Activated CD4-positive, alpha-beta T cell treated with anti-CD3 and anti-CD28 coated beads for 36 hours (primary cell): ENCODE measurements at regions not wholly inside any gene's neighbourhood (a gene's known extent, or its start where the extent isn't known, plus 50 kb on each side); places are given as distances from the start of the nearest gene placed in this dataset.

Experiments used
- ATAC-seq: fragments of 200-7000 bp; cut with Tn5 transposase; one replicate; pipeline ENCODE4 v1.10.0; 2021; ENCODE audit warnings: mild to moderate bottlenecking, moderate library complexity
- CTCF ChIA-PET: fragments of 350-600 bp; sonication (Branson Sonifier 250); formaldehyde crosslinking; loops from one replicate; lab custom pipeline; 2021; ENCODE audit warnings: antibody characterized with exemption; lab: Charles Lee
- POLR2A ChIA-PET: fragments of 350-600 bp; sonication (Branson Sonifier 250); formaldehyde crosslinking; loops from one replicate; lab custom pipeline; 2021; ENCODE audit warnings: antibody characterized with exemption, inconsistent platforms; lab: Charles Lee
- DNase-seq: peaks from one replicate; pipeline ENCODE4 v3.0.0-alpha.2; 2020
- H3K27ac Mint-ChIP-seq: one replicate; pipeline ENCODE4 v1.8.0; 2021; ENCODE audit warnings: mixed read lengths
- H3K27me3 Mint-ChIP-seq: one replicate; pipeline ENCODE4 v1.8.0; 2021; ENCODE audit warnings: mixed read lengths
- H3K36me3 Mint-ChIP-seq: one replicate; pipeline ENCODE4 v1.8.0; 2021; ENCODE audit warnings: low read depth, mixed read lengths
- H3K4me1 Mint-ChIP-seq: one replicate; pipeline ENCODE4 v1.8.0; 2021; ENCODE audit warnings: mixed read lengths
- H3K4me3 Mint-ChIP-seq: one replicate; pipeline ENCODE4 v1.8.0; 2021; ENCODE audit warnings: mild to moderate bottlenecking, moderate library complexity, mixed read lengths
- H3K9me3 Mint-ChIP-seq: one replicate; pipeline ENCODE4 v1.8.0; 2021; ENCODE audit warnings: low read depth, mixed read lengths
- intact Hi-C, 2 experiments: fragments of 100-400 bp; cut with DNase I in 1 of 2; cut with micrococcal nuclease in 1 of 2; formaldehyde crosslinking; loops; one replicate each; pipeline versions ENCODE4 v1.14.2 to v1.15.1; 2022 to 2024; cut with DNase I, micrococcal nuclease

GRCh38 chr14:65281991-65282895 is 130.3 kb upstream of the FUT8 start:
- peak overlapping the region; percentile 75 for H3K27ac Mint-ChIP-seq
- intact Hi-C loops = loop anchor here in 1 of 2 experiments (10.0 kb wide), 1 partner anchor 193 kb away; no protein-coding TSS in a partner anchor
- ChIA-PET POLR2A (no interaction called here), CTCF (interaction anchor here (1.1 kb wide), 1 partner anchor 129 kb away, joined by 3 read pairs; no protein-coding TSS in a partner anchor)
- H3K4me1 Mint-ChIP-seq = peaks cover 35% of the 10 kb centered on the region
- ATAC-seq = peak; percentile 10
- no peaks in the 10 kb centered on the region for H3K9me3 Mint-ChIP-seq
- H3K36me3 Mint-ChIP-seq = no peaks in the 10 kb centered on the region
- peak overlapping the region; percentile 29 for H3K4me3 Mint-ChIP-seq
- no peaks in the 10 kb centered on the region for H3K27me3 Mint-ChIP-seq
- DNase-seq = no peak

DNA sequence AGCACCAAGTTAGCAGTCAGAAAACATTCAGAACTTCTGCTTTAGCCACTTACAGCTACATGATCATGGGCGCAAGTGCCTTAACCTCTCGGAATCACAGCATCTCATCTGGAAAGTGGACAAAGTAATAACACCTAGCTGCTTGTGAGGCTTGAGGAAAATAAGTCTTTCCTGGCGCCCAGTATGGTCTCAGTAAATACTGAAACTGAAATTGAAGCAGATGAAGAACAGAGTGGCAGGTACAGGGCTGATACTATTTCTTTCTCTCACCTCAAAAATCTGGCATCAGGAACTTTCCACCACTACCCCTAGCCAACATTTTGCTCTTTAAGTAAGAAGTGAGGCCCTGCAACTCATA is 129.7 kb upstream of the FUT8 start:
- Mint-ChIP-seq H3K27ac (peak overlapping the region; percentile 75), H3K4me1 (peaks cover 41% of the 10 kb centered on the region), H3K9me3 (no peaks in the 10 kb centered on the region), H3K27me3 (no peaks in the 10 kb centered on the region), H3K36me3 (no peaks in the 10 kb centered on the region), H3K4me3 (peak overlapping the region; percentile 29)
- ChIA-PET POLR2A (no interaction called here), CTCF (interaction anchor here (0.8 to 1.1 kb wide), 2 partner anchors 51 to 129 kb away, joined by 3 to 4 read pairs; no protein-coding TSS in a partner anchor)
- ATAC-seq (no peak), DNase-seq (no peak)
- intact Hi-C loops = loop anchor here in 1 of 2 experiments (10.0 kb wide), 1 partner anchor 192 kb away; no protein-coding TSS in a partner anchor

DNA sequence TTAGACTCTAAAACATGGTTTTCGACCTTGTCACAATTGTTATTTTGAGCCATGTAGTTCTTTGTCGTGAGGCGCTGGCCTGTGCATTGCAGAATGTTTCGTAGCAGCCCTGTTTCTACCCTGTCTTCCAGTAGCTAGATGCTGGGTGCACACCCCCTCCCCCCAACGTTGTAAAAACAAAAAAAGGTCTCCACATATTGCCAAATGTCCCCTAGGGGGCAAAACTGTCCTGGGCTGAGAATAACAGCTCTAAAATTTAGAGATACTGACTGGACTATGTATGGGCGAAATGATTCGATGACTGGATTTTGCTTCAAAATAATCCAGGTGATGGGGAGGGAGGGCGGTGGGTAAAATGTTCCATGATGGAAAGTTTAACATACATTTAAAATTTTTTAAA is 126.1 kb upstream of the FUT8 start:
- CTCF ChIA-PET = interaction anchor here (0.6 to 3.2 kb wide), 14 partner anchors 10 to 578 kb away, joined by 3 to 20 read pairs (median 3); partner anchors contain the start of gene FUT8
- DNase-seq = peak; percentile 63
- intact Hi-C loops = loop anchor here (2.0 to 10.0 kb wide), 8 partner anchors 71 to 560 kb away; partner anchors contain the start of gene FNTB (in 1 of the 2)
- Mint-ChIP-seq H3K36me3 (peaks cover 13% of the 10 kb centered on the region), H3K27ac (peak overlapping the region; percentile 44), H3K4me3 (no peak overlapping the region), H3K9me3 (peaks cover 4% of the 10 kb centered on the region), H3K4me1 (peaks cover 71% of the 10 kb centered on the region), H3K27me3 (no peaks in the 10 kb centered on the region)
- ATAC-seq = peak; percentile 22
- POLR2A ChIA-PET = interaction anchor here (1.7 kb wide), 1 partner anchor 125 kb away, joined by 5 read pairs; no protein-coding TSS in a partner anchor

- DNase-seq = peak; percentile 78
- Mint-ChIP-seq H3K4me3 (peak overlapping the region; percentile 65), H3K27me3 (no peaks in the 10 kb centered on the region), H3K27ac (peak overlapping the region; percentile 98), H3K36me3 (peaks cover 14% of the 10 kb centered on the region), H3K4me1 (peaks cover 70% of the 10 kb centered on the region), H3K9me3 (peaks cover 4% of the 10 kb centered on the region)
- intact Hi-C loops = loop anchor here (1.0 to 10.0 kb wide), 13 partner anchors 15 to 559 kb away; partner anchors contain the start of gene FNTB (in 1 of the 2)
- ATAC-seq = peak; percentile 66
- ChIA-PET CTCF (interaction anchor here (0.5 to 3.2 kb wide), 13 partner anchors 9 to 503 kb away, joined by 3 to 20 read pairs (median 3); partner anchors contain the start of gene FUT8), POLR2A (interaction anchor here (0.7 to 1.7 kb wide), 2 partner anchors 117 to 124 kb away, joined by 5 to 6 read pairs; no protein-coding TSS in a partner anchor)
Observed at GRCh38 chr14:65287264-65288131, 125.0 kb upstream of the FUT8 start.

DNA sequence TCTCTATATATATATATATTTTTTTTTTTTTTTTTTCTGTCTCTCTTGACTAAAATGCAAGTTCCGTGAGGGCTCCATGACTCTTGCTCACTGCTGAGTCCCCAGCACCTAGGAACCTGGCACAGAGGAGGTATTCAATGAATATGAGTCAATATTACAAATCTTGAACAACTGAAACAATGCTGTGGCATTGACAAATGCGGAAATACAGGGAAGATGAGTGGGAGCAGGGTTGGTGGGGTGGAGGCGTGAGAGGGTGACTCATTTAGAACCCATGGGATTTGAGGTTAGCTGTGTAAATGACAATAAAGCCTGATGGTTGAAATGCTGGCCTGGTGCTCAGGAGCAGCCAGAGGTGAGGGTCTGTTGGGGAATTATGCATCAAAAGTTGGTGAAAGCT is 121.7 kb upstream of the FUT8 start:
- CTCF ChIA-PET = interaction anchor here (1.7 kb wide), 1 partner anchor 10 kb away, joined by 10 read pairs; no protein-coding TSS in a partner anchor
- intact Hi-C loops = no loop called here

GRCh38 chr14:65291531-65291930 is 121.0 kb upstream of the FUT8 start:
- H3K4me1 Mint-ChIP-seq = peaks cover 58% of the 10 kb centered on the region
- H3K27me3 Mint-ChIP-seq = no peaks in the 10 kb centered on the region
- peaks cover 4% of the 10 kb centered on the region for H3K9me3 Mint-ChIP-seq
- ChIA-PET CTCF (interaction anchor here (0.6 to 1.7 kb wide), 2 partner anchors 10 to 273 kb away, joined by 3 to 10 read pairs; no protein-coding TSS in a partner anchor), POLR2A (interaction anchor here (0.7 kb wide), 1 partner anchor 11 kb away, joined by 3 read pairs; no protein-coding TSS in a partner anchor)
- H3K36me3 Mint-ChIP-seq = peaks cover 14% of the 10 kb centered on the region
- DNase-seq (no peak), ATAC-seq (no peak)
- peak overlapping the region; percentile 22 for H3K27ac Mint-ChIP-seq
- no peak overlapping the region for H3K4me3 Mint-ChIP-seq
- intact Hi-C loops = no loop called here

More for the DNA sequence above, 121.7 kb upstream of the FUT8 start:
- ATAC-seq (peak; percentile 45), DNase-seq (peak; percentile 67)
- peak overlapping the region; percentile 3 for H3K27ac Mint-ChIP-seq
- peaks cover 4% of the 10 kb centered on the region for H3K9me3 Mint-ChIP-seq
- H3K4me1 Mint-ChIP-seq = peaks cover 58% of the 10 kb centered on the region
- no peaks in the 10 kb centered on the region for H3K27me3 Mint-ChIP-seq
- H3K4me3 Mint-ChIP-seq = peak overlapping the region; percentile 2
- H3K36me3 Mint-ChIP-seq = peaks cover 14% of the 10 kb centered on the region
- POLR2A ChIA-PET = no interaction called here

- Mint-ChIP-seq H3K4me3 (no peak overlapping the region), H3K9me3 (peaks cover 4% of the 10 kb centered on the region), H3K4me1 (peaks cover 44% of the 10 kb centered on the region), H3K27ac (no peak overlapping the region), H3K27me3 (no peaks in the 10 kb centered on the region), H3K36me3 (peaks cover 7% of the 10 kb centered on the region)
- no peak for ATAC-seq
- ChIA-PET POLR2A (interaction anchor here (0.6 kb wide), 1 partner anchor 1930 kb away, joined by 4 read pairs; no protein-coding TSS in a partner anchor), CTCF (no interaction called here)
- no peak for DNase-seq
- intact Hi-C loops = no loop called here
Observed at GRCh38 chr14:65294816-65295215, 117.7 kb upstream of the FUT8 start.

DNA sequence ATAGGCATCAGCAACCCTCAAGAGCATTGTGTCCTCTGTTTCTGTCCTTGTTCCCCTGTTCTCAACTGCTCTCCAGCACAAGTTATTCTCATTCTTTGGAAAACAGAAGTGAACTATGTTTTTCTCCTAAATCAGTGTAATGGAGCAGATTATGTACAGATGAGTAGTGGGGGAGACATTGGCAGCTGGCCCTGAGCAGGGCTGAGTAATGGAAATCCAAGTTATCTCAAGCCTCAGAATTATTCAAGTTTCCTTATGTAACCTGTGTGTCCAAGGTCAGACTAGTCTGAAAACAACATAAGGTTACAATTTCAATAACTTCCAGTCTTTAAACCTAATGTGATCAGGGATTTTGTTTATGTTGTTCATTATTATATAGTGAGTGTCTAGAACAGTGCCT is 116.1 kb upstream of the FUT8 start:
- peaks cover 2% of the 10 kb centered on the region for H3K36me3 Mint-ChIP-seq
- no peaks in the 10 kb centered on the region for H3K27me3 Mint-ChIP-seq
- POLR2A ChIA-PET = no interaction called here
- CTCF ChIA-PET = interaction anchor here (1.2 kb wide), 1 partner anchor 9 kb away, joined by 3 read pairs; no protein-coding TSS in a partner anchor
- H3K9me3 Mint-ChIP-seq = no peaks in the 10 kb centered on the region
- H3K4me3 Mint-ChIP-seq = no peak overlapping the region
- H3K4me1 Mint-ChIP-seq = peaks cover 43% of the 10 kb centered on the region
- no peak overlapping the region for H3K27ac Mint-ChIP-seq
- ATAC-seq (no peak), DNase-seq (no peak)
- intact Hi-C loops = no loop called here

DNA sequence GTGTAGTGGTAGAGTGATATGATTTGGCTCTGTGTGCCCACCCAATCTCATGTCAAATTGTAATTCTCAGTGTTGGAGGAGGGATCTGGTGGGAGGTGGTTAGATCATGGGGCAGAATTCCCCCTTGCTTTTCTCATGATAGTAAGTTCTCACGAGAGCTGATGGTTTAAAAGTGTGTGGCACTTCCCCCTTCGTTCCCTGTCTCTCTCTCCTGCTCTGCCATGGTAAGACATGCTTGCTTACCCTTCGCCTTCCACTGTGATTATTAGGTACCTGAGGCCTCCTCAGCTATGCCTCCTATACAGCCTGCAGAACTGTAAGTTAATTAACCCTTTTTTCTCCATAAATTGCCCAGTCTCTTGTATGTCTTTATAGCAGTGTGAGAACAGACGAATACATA is 115.7 kb upstream of the FUT8 start:
- intact Hi-C loops = no loop called here
- Mint-ChIP-seq H3K27me3 (no peaks in the 10 kb centered on the region), H3K27ac (peak overlapping the region; percentile 4), H3K9me3 (no peaks in the 10 kb centered on the region), H3K4me3 (no peak overlapping the region), H3K4me1 (peaks cover 42% of the 10 kb centered on the region), H3K36me3 (no peaks in the 10 kb centered on the region)
- ChIA-PET POLR2A (no interaction called here), CTCF (interaction anchor here (0.6 to 1.2 kb wide), 2 partner anchors 10 to 60 kb away, joined by 3 read pairs; no protein-coding TSS in a partner anchor)
- ATAC-seq (no peak), DNase-seq (no peak)

DNA sequence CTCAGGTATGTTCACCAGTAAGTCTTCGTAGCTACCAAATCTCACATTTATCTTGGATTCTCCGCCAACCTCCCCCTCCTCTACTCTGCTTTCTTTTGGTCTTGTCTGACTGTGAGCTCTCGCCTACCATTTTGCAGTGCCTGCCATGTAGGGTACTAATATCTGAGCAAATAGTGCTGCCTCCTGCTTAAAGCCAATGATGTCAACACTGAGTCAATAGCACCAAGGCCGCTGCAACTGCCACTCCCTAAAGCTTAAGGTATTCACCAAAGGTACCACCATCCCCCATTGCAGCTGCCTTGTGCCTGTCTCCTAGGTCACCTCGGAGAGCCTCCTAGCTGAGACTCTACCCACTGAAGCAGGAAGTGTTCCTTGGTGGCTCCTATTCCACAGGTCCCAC is 114.8 kb upstream of the FUT8 start:
- CTCF ChIA-PET = no interaction called here
- Mint-ChIP-seq H3K27ac (no peak overlapping the region), H3K27me3 (no peaks in the 10 kb centered on the region), H3K36me3 (no peaks in the 10 kb centered on the region), H3K4me1 (peaks cover 46% of the 10 kb centered on the region), H3K4me3 (no peak overlapping the region), H3K9me3 (no peaks in the 10 kb centered on the region)
- POLR2A ChIA-PET = no interaction called here
- intact Hi-C loops = no loop called here
- DNase-seq (no peak), ATAC-seq (no peak)
